Tibial nerve (tissue), 4 donors: ENCODE measurements at regions not wholly inside any gene's neighbourhood (a gene's known extent, or its start where the extent isn't known, plus 50 kb on each side); places are given as distances from the start of the nearest gene placed in this dataset. TPM values are rescaled to one million over a fixed set of nuclear protein-coding genes. Genes with fewer than 3 reads are reported as not detected.

ENCODE experiments used
- DNase-seq, 2 donors: peaks; one replicate each; pipeline ENCODE4 v3.0.0-alpha.2; 2019; ENCODE audit warnings: low spot score in 2 of 2
- H3K27ac ChIP-seq, 4 donors: fragments of 200-600 bp; sonication (generic) in 3 of 4; one replicate each; pipeline ENCODE4 v1.5.1; 2017 to 2019; ENCODE audit warnings: mild to moderate bottlenecking in 1 of 4
- H3K27me3 ChIP-seq, 2 donors: fragments of 200-600 bp; sonication (generic) in 1 of 2; one replicate each; pipeline versions ENCODE4 v1.5.1 to v1.6.0; 2017 to 2019
- H3K36me3 ChIP-seq, 3 donors: fragments of 200-600 bp; sonication (generic); one replicate each; pipeline ENCODE4 v1.5.1; 2018 to 2019
- H3K4me1 ChIP-seq, 4 donors: fragments of 200-600 bp; sonication (generic) in 3 of 4; one replicate each; pipeline ENCODE4 v1.5.1; 2017 to 2019
- H3K4me3 ChIP-seq, 4 donors: fragments of 200-600 bp; sonication (generic) in 3 of 4; one replicate each; pipeline ENCODE4 v1.5.1; 2017 to 2019; ENCODE audit warnings: mild to moderate bottlenecking in 1 of 4, moderate library complexity in 1 of 4
- H3K9me3 ChIP-seq, 4 donors: fragments of 200-600 bp; sonication (generic) in 3 of 4; one replicate each; pipeline ENCODE4 v1.5.1; 2017 to 2019
- CTCF ChIP-seq, 5 experiments: fragments of 200-600 bp in 3 of 5; fragments of 450-650 bp in 2 of 5; sonication (generic) in 3 of 5; IDR thresholded peaks; one replicate each; pipeline ENCODE4 v1.5.1; 2016 to 2019; ENCODE audit warnings: antibody characterized with exemption in 5 of 5, mild to moderate bottlenecking in 3 of 5, moderate library complexity in 2 of 5
- EP300 ChIP-seq, 2 donors: sonication (generic); formaldehyde crosslinking; IDR thresholded peaks; one replicate each; pipeline ENCODE4 v1.6.1; 2017; ENCODE audit warnings: antibody characterized with exemption in 2 of 2, mild to moderate bottlenecking in 1 of 2
- POLR2A ChIP-seq, 2 donors: fragments of 450-650 bp; IDR thresholded peaks; one replicate each; pipeline ENCODE4 v1.6.1; 2017; ENCODE audit warnings: antibody characterized with exemption in 2 of 2, mild to moderate bottlenecking in 2 of 2, moderate library complexity in 2 of 2
- whole genome bisulfite sequencing, 2 donors: methylation state at CpG; one replicate each; pipeline ENCODE4 v1.1.5; 2018; 5-methylcytosine and 5-hydroxymethylcytosine counted together
- small RNA-seq: library from RNA; depleted of rRNA; stranded (forward); fragments of <200 nt; gene quantifications from one replicate; pipeline ENCODE3, GENCODE V24; 2016

GRCh38 chr1:57479471-57479870 lies 55.6 kb upstream of the DAB1 start:
- H3K4me1 ChIP-seq = peaks cover 0 to 6% (median 0%) of the 10 kb centered on the region in 4 donors

GRCh38 chr1:57475366-57475765 lies 51.5 kb upstream of the DAB1 start:
- Histone ChIP-seq H3K27ac (peak overlapping the region in 3 of 4 donors; percentile 20 to 68 (median 53)), H3K27me3 (no peaks in the 10 kb centered on the region), H3K4me1 (peaks cover 0 to 6% (median 1%) of the 10 kb centered on the region in 4 donors), H3K9me3 (no peaks in the 10 kb centered on the region), H3K4me3 (no peak overlapping the region), H3K36me3 (no peaks in the 10 kb centered on the region)
- TF ChIP-seq CTCF (IDR thresholded peaks at IDR 0.05) = no peak
- no peak for TF ChIP-seq EP300 (IDR thresholded peaks at IDR 0.05)
- TF ChIP-seq POLR2A (IDR thresholded peaks at IDR 0.05) = no peak
- no peak for DNase-seq
- WGBS, 2 donors = 91 to 96% methylated on average over 5 of the region's 5 CpGs

More at GRCh38 chr1:57479471-57479870, 55.6 kb upstream of the DAB1 start:
- H3K36me3 ChIP-seq = no peaks in the 10 kb centered on the region
- no peaks in the 10 kb centered on the region for H3K27me3 ChIP-seq
- no peak overlapping the region for H3K4me3 ChIP-seq
- H3K9me3 ChIP-seq = no peaks in the 10 kb centered on the region
- H3K27ac ChIP-seq = no peak overlapping the region
- no peak for TF ChIP-seq POLR2A (IDR thresholded peaks at IDR 0.05)
- TF ChIP-seq EP300 (IDR thresholded peaks at IDR 0.05) = no peak
- TF ChIP-seq CTCF (IDR thresholded peaks at IDR 0.05) = no peak
- DNase-seq = no peak

- Histone ChIP-seq H3K27me3 (no peaks in the 10 kb centered on the region), H3K4me1 (peaks cover 0 to 6% (median 5%) of the 10 kb centered on the region in 4 donors), H3K27ac (peak overlapping the region; percentile 20 to 68 (median 47)), H3K9me3 (no peaks in the 10 kb centered on the region), H3K36me3 (no peaks in the 10 kb centered on the region), H3K4me3 (no peak overlapping the region)
- DNase-seq = no peak
- TF ChIP-seq POLR2A (IDR thresholded peaks at IDR 0.05) = no peak
- TF ChIP-seq EP300 (IDR thresholded peaks at IDR 0.05) = peak in 1 of 2 donors; percentile 22
- no peak for TF ChIP-seq CTCF (IDR thresholded peaks at IDR 0.05)
- 42% methylated on average over 4 of the region's 4 CpGs for WGBS, 2 donors
These were observed 50.4 kb upstream of the DAB1 start for GRCh38 chr1:57474137-57474750.

Small RNA genes in the stretch of these regions (small RNA-seq; reads per million reads assigned to genes)
- gene AL445193.1 = not detected
